ENCODE measurements at regions not wholly inside any gene's neighbourhood (a gene's known extent, or its start where the extent isn't known, plus 50 kb on each side); places are given as distances from the start of the nearest gene placed in this dataset.

DNA sequence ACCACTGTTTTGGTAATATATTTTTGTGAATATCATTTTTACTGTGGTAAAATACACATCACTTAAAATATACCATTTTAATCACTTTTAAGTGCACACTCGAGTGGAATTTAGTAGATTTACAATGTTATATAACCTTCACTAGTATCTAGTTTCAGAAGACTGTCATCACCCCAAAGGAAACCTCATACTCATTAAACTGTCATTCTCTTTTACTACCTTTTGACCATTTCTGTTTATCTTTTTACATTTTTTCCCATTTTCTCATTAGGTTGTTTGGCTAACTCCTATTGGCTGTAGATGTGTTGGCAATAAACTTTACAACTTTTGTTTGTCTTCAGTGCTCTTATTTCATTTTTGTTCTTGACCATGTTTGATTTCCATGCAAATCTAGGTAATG is 1168.3 kb upstream of the PCDH7 start:
- TF ChIP-seq, protein P1, sequence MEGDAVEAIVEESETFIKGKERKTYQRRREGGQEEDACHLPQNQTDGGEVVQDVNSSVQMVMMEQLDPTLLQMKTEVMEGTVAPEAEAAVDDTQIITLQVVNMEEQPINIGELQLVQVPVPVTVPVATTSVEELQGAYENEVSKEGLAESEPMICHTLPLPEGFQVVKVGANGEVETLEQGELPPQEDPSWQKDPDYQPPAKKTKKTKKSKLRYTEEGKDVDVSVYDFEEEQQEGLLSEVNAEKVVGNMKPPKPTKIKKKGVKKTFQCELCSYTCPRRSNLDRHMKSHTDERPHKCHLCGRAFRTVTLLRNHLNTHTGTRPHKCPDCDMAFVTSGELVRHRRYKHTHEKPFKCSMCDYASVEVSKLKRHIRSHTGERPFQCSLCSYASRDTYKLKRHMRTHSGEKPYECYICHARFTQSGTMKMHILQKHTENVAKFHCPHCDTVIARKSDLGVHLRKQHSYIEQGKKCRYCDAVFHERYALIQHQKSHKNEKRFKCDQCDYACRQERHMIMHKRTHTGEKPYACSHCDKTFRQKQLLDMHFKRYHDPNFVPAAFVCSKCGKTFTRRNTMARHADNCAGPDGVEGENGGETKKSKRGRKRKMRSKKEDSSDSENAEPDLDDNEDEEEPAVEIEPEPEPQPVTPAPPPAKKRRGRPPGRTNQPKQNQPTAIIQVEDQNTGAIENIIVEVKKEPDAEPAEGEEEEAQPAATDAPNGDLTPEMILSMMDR (IDR thresholded peaks at IDR 0.05), result no peak
- no peak for TF ChIP-seq POLR2A (IDR thresholded peaks at IDR 0.05)

Data from tibial nerve (tissue), 3 donors.